HCT116 (cell line): ENCODE measurements at regions not wholly inside any gene's neighbourhood (a gene's known extent, or its start where the extent isn't known, plus 50 kb on each side); places are given as distances from the start of the nearest gene placed in this dataset.

Experiments used
- ATAC-seq: fragments of 200-7000 bp; cut with Tn5 transposase; 2 replicates; pipeline ENCODE4 v1.9.1; 2020; ENCODE audit warnings: mild to moderate bottlenecking, moderate library complexity
- BruUV-seq: library from RNA; stranded (reverse); fragments of 400-500 nt; replicated peaks from 2 replicates; lab custom pipeline; 2021; lab: Mats Ljungman, UMichigan
- CTCF ChIA-PET: fragments of 300-600 bp; sonication (Branson Sonifier 250); formaldehyde crosslinking; loops from one replicate; lab custom pipeline; 2021; ENCODE audit warnings: antibody characterized with exemption; lab: Charles Lee
- POLR2A ChIA-PET: fragments of 300-600, 350-600 bp; sonication (Branson Sonifier 250); formaldehyde crosslinking; loops from one replicate; lab custom pipeline; 2021; ENCODE audit warnings: antibody characterized with exemption; lab: Charles Lee
- RAD21 ChIA-PET, 2 experiments: fragments of 300-600 bp; sonication (Branson Sonifier 250); formaldehyde crosslinking; loops; one replicate each; lab custom pipeline; 2023; ENCODE audit warnings: low total read pairs in 2 of 2; ENCODE audit not compliant: uncharacterized antibody in 2 of 2, unreplicated experiment in 2 of 2, low non-redundant PET in 1 of 2; lab: Charles Lee
- DNase-seq: peaks from one replicate; pipeline ENCODE4 v3.0.0-alpha.2; 2010; ENCODE audit warnings: low read depth, low spot score
- H2AFZ ChIP-seq: fragments of 200-600 bp; shearing (Covaris generic), sonication (generic); 2 replicates; pipeline ENCODE4 v1.6.1; 2017; ENCODE audit warnings: low read depth, mixed run types, mixed read lengths, antibody characterized with exemption, low read length; ENCODE audit not compliant: poor library complexity, severe bottlenecking
- H3K27ac ChIP-seq: 2 replicates; pipeline ENCODE4 v1.5.1; 2012; ENCODE audit warnings: low read depth, low read length
- H3K27me3 ChIP-seq: fragments of 200-600 bp; sonication (generic); 2 replicates; pipeline ENCODE4 v1.6.1; 2016; ENCODE audit warnings: mixed run types, low read length, mixed read lengths; ENCODE audit not compliant: insufficient read depth
- H3K36me3 ChIP-seq, 2 experiments: fragments of 200-500 bp in 1 of 2; fragments of 200-600 bp in 1 of 2; sonication (Bioruptor generic) in 1 of 2; sonication (generic) in 1 of 2; 2 replicates each; pipeline versions ENCODE4 v1.5.1 to v1.6.1; 2014 to 2016; ENCODE audit warnings: low read length in 2 of 2, inconsistent platforms in 1 of 2, mixed read lengths in 1 of 2, mixed run types in 1 of 2; ENCODE audit not compliant: insufficient read depth in 2 of 2, control insufficient read depth in 1 of 2
- H3K4me1 ChIP-seq, 2 experiments: fragments of 200-600 bp in 1 of 2; sonication (generic) in 1 of 2; 2 replicates each; pipeline versions ENCODE4 v1.5.1 to v1.6.1; 2012 to 2017; ENCODE audit warnings: low read length in 2 of 2, inconsistent platforms in 1 of 2, mild to moderate bottlenecking in 1 of 2, mixed read lengths in 1 of 2, mixed run types in 1 of 2, moderate library complexity in 1 of 2; ENCODE audit not compliant: insufficient read depth in 2 of 2, control insufficient read depth in 1 of 2
- H3K4me2 ChIP-seq: fragments of 200-600 bp; sonication (generic); 2 replicates; pipeline ENCODE4 v1.6.1; 2017; ENCODE audit warnings: mixed run types, low read length, mixed read lengths
- H3K4me3 ChIP-seq, 2 experiments: fragments of 200-600 bp in 1 of 2; sonication (generic) in 1 of 2; replicated peaks in 1 of 2; 2 replicates each; pipeline ENCODE4 v1.5.1; 2011 to 2016; ENCODE audit warnings: low read length in 2 of 2, control low read depth in 1 of 2, low read depth in 1 of 2, mild to moderate bottlenecking in 1 of 2, mixed read lengths in 1 of 2, mixed run types in 1 of 2
- H3K79me2 ChIP-seq: fragments of 200-600 bp; sonication (generic); 2 replicates; pipeline ENCODE4 v1.6.1; 2017; ENCODE audit warnings: mild to moderate bottlenecking, mixed run types, low read length, moderate library complexity, mixed read lengths; ENCODE audit not compliant: insufficient read depth
- H3K9ac ChIP-seq: fragments of 200-600 bp; sonication (generic); 2 replicates; pipeline ENCODE4 v1.6.1; 2016; ENCODE audit warnings: low read length, mixed read lengths
- H3K9me2 ChIP-seq: fragments of 200-600 bp; sonication (generic), shearing (Covaris generic); 2 replicates; pipeline ENCODE4 v1.6.1; 2017; ENCODE audit warnings: mixed run types, mild to moderate bottlenecking, moderate library complexity; ENCODE audit not compliant: insufficient read depth
- H3K9me3 ChIP-seq, 2 experiments: fragments of 200-500 bp in 1 of 2; fragments of 200-600 bp in 1 of 2; sonication (Bioruptor generic) in 1 of 2; sonication (generic) in 1 of 2; 2 replicates each; pipeline ENCODE4 v1.6.1; 2014 to 2017; ENCODE audit warnings: low read length in 2 of 2, mixed read lengths in 2 of 2, inconsistent platforms in 1 of 2, low read depth in 1 of 2, mild to moderate bottlenecking in 1 of 2, mixed run types in 1 of 2, moderate library complexity in 1 of 2; ENCODE audit not compliant: control insufficient read depth in 1 of 2, insufficient read depth in 1 of 2
- H4K20me1 ChIP-seq: fragments of 200-600 bp; sonication (generic), shearing (Covaris generic); 2 replicates; pipeline ENCODE4 v1.6.1; 2017; ENCODE audit warnings: mixed run types, mild to moderate bottlenecking, moderate library complexity; ENCODE audit not compliant: insufficient read depth
- ATF3 ChIP-seq: IDR thresholded peaks from 2 replicates; pipeline ENCODE4 v1.6.1; 2012
- FOSL1 ChIP-seq: IDR thresholded peaks from 2 replicates; pipeline ENCODE4 v1.6.1; 2012; ENCODE audit warnings: low read depth
- POLR2A ChIP-seq: IDR thresholded peaks from 2 replicates; pipeline ENCODE4 v1.7.0; 2011; ENCODE audit warnings: borderline replicate concordance; ENCODE audit not compliant: insufficient read depth, insufficient read length; ENCODE audit errors: extremely low read depth
- POLR2AphosphoS5 ChIP-seq: IDR thresholded peaks from 2 replicates; pipeline ENCODE4 v1.6.1; 2011; ENCODE audit warnings: mild to moderate bottlenecking, low read depth, low read length, moderate library complexity
- SIN3A ChIP-seq: IDR thresholded peaks from 2 replicates; pipeline ENCODE4 v1.6.1; 2012; ENCODE audit warnings: low read depth
- SP1 ChIP-seq: IDR thresholded peaks from 2 replicates; pipeline ENCODE4 v1.6.1; 2012; ENCODE audit warnings: low read depth
- YY1 ChIP-seq: IDR thresholded peaks from 2 replicates; pipeline ENCODE4 v1.6.1; 2011; ENCODE audit warnings: low read length, low read depth, moderate library complexity, mild to moderate bottlenecking; ENCODE audit not compliant: insufficient replicate concordance; ENCODE audit errors: extremely low read depth
- ZBTB33 ChIP-seq: IDR thresholded peaks from 2 replicates; pipeline ENCODE4 v1.6.1; 2011; ENCODE audit warnings: mild to moderate bottlenecking, low read length, moderate library complexity; ENCODE audit not compliant: insufficient replicate concordance; ENCODE audit errors: extremely low read depth
- ZFX ChIP-seq: fragments of 450-650 bp; IDR thresholded peaks from 2 replicates; pipeline ENCODE4 v1.6.1; 2017
- intact Hi-C: fragments of 100-400 bp; cut with micrococcal nuclease; formaldehyde crosslinking; loops from 2 replicates; pipeline ENCODE4 v1.10.0; 2022

GRCh38 chr20:59441860-59442810 lies 141.7 kb downstream of the EDN3 start:
- Histone ChIP-seq H3K4me1 (no peaks in the 10 kb centered on the region), H2AFZ (no peak overlapping the region), H3K27me3 (peaks cover 55% of the 10 kb centered on the region), H3K4me2 (no peak overlapping the region), H3K9ac (no peak overlapping the region), H3K9me2 (no peaks in the 10 kb centered on the region), H3K27ac (no peak overlapping the region), H3K9me3 (no peaks in the 10 kb centered on the region), H3K4me3 (no peak overlapping the region), H4K20me1 (no peaks in the 10 kb centered on the region), H3K36me3 (no peaks in the 10 kb centered on the region), H3K79me2 (no peaks in the 10 kb centered on the region)
- ChIA-PET CTCF (interaction anchor here (0.7 kb wide), 1 partner anchor 13 kb away, joined by 5 read pairs; no protein-coding TSS in a partner anchor), POLR2A (no interaction called here), RAD21 (no interaction called here)
- no TSS peak for BruUV-seq
- DNase-seq (no peak), ATAC-seq (no peak)
- TF ChIP-seq ZBTB33 = no peak
- no peak for TF ChIP-seq POLR2AphosphoS5
- TF ChIP-seq ATF3 = no peak
- TF ChIP-seq SP1 = no peak
- no peak for TF ChIP-seq FOSL1
- no peak for TF ChIP-seq SIN3A
- TF ChIP-seq ZFX = no peak
- no peak for TF ChIP-seq YY1
- TF ChIP-seq POLR2A = no peak
- intact Hi-C loops = no loop called here
